Right lung (tissue), 2 donors: ENCODE measurements at regions not wholly inside any gene's neighbourhood (a gene's known extent, or its start where the extent isn't known, plus 50 kb on each side); places are given as distances from the start of the nearest gene placed in this dataset.
"Not testable (repeated sequence)": the region's sequence is repeated elsewhere in the genome, so short reads cannot be mapped to it uniquely, and the experiment has no call there.

ENCODE experiments used
- DNase-seq, 2 donors: peaks; one replicate each; pipeline ENCODE4 v3.0.0-alpha.2; 2013

DNA sequence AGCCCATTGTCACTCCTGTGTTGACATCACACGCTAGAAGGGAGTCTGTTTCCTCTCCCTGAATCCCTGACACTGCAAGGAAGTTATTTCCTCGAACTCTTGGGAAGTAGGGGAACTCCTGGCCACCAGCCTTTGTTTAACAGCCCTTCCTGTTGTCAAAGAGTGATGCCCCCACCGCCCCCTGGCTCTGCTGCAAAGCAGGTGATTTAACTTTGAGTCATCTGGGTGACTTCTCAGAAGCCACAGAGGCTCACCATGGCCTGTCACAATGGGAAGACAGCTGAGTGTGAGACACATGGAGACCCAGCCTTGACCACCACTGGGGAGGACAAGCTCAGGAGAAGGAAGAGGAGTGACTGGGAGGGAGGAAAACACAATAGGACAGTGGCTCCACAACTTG, 182.8 kb downstream of the PSMG1 start:
- no peak for DNase-seq

DNA sequence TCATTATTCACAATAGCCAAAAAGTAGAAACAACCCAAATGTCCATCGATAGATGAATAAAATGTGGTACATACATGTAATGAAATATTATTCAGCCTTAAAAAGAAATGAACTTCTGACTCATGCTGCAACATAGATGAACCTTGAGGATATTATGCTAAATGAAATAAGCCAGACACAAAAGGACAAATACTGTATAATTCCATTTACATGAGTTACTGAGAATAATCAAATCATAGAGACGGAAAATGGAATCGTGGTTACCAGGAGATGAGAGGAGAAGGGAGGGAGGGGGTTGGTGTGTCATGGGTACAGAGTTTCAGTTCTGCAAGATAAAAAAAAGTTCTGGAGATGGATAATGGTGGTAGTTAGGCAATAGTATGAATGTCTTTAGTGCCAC, 184.1 kb downstream of the PSMG1 start:
- no peak for DNase-seq

DNA sequence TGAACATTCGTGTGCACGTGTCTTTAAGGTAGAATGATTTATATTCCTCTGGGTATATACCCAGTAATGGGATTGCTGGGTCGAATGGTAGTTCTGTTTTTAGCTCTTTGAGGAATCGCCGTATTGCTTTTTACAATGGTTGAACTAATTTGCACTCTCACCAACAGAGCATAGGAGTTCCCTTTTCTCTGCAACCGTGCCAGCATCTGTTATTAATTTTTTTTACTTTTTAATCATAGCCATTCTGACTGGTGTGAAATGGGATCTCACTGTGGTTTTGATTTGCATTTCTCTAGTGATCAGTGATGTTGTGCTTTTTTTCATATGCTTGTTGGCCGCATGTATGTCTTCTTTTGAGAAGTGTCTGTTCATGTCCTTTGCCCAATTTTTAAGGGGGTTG, 185.0 kb downstream of the PSMG1 start:
- DNase-seq, result not testable (repeated sequence)

DNA sequence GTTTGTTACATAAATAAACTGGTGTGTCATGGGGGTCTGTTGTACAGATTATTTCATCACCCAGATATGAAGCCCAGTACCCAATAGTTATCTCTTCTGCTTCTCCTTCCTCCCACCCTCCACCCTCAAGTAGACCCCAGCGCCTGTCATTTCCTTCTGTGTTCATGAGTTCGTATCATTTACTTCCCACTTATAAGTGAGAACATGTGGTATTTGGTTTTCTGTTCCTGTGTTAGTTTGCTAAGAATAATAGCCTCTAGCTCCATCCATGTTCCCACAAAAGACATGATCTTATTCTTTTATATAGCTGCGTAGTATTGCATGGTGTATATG, 185.4 kb downstream of the PSMG1 start:
- not testable (repeated sequence) for DNase-seq

DNA sequence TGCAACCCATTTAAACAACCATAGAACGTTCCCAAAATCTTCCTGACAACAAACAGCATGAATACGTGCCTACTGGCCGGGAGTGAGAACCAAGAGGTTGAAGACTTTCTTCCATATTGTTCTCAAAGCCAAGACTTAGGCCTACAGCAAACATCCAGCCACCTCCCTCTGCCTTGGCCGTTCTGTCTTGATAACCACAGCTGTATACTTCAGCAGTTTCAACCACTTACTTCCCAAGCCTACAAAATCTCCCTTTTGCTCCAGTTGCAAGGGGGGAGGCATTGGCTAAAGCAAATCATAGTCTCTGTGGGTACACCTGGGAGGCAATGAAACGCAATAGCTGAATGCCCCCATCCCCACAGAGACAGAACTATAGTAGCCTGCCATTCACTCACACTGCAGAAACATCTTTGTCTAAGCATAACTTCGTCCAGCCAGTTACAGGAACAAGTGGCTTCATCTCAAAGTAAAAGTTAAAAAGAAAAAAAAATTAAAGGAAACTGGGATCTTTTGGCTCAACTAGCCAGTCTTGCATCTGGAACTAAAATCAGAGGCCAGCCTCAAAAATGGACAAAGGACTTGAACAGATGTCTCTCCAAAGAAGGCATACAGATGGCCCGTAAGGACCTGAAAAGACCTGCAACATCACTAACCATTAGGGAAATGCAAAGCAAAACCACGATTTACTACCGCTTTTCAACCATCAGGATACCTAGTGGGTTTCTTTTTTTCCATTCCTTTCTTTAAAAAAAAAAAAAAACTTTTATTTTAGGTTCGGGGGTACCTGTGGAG, 186.0 kb downstream of the PSMG1 start:
- no peak for DNase-seq

DNA sequence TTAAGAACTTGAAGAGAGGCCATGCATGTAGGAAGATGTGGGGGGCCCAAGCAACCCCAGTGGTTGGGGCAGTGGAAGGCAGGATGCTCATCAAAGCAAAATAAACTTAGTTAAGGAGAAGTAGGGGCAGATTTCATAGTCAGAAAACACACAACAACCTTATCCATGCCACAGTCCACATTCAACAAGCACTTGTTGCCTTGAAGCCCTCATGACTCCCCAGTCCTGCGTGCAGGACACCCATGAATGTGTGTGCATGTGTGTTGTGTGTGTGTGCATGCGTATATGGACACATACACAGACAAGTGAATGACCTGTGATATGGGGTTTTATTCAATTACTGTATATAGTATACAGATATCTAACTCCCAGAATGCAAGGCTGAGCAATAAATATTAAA, 186.9 kb downstream of the PSMG1 start:
- no peak for DNase-seq

DNA sequence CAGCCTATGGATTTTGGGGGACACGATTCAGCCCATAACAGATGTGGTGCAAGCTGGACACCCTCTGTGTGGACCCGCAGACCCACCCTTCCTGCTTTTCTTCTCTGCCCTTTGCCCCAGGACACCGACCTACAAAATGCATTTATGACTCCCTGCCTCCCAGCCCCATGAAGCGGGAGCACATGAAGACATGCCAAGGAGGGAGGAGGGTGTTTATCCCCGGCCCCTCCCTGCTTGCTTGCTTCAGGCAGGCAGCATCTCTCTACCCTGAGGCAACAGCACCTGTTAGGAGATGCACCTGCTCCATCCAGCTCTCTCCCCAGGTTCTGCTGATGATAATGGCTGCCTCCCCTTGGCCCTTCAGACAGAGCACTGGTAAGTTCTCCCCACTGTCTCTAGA, 187.5 kb downstream of the PSMG1 start:
- no peak for DNase-seq

DNA sequence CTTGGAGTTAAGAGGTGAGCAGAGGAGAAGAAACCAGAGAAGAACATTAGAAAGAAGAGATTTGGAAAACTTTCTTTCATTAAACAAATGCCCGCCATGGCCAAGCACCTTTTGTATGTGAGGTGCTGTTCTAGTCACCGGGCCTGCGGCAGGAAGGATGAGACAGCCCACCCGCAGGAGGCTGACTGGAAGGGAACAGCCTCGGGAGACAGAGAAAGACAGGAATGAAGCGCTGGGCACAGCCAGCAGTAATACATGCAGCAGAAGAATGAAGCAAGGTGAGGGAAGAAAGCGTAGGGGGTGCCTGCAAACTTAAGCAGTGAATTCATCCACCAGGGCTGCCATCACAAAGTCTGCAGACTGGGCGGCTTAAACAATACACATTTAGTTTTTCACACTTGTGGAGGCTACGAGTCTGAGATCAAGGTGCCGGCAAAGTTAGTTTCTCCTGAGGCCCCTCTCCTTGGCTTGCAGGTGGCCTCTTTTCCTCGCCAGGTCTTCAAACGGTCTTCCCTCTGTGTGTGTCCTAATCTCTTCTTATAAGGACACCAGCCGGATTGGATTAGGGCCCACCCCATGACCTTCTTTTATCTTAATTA, 188.1 kb downstream of the PSMG1 start:
- no peak for DNase-seq

DNA sequence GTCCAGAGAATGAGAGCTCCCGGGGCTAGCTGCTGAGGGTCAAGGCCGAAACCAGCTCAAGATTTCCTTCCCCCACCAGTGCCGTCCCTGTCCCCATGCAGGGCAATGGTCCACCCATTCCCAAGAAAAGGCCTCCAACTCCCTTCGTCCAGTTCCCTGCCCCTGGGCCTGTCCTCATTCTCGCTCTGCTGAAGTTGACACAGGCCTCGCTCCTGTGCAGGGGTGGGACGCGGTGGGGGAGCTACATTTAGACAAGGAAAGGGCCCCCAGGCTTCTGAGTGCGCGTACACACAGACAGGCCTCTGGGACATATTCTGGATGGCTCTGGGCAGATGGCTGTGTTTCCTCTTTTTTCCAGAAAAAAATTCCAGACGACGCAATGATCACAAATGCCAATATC, 188.3 kb downstream of the ETS2 start:
- DNase-seq, result no peak

DNA sequence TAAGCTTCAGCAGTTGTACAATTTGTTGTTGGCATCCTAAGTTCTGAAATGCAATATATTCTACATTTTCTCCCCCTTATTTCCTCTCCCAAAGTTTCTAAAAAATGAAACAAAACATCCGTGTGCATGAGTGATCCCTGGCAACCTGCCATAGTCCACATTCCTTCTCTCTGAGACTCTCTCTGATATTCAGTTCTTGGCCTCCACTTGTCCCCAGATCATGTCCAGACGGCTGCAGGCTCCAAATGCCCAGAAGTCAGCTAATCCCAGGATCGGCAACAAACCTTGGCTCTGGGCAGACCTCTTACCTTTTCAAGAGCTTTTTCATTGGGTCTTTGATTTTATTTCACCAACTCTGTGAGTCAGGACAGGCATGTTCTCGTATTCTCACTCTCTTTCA, 187.8 kb downstream of the ETS2 start:
- peak; percentile 83 to 88 for DNase-seq

DNA sequence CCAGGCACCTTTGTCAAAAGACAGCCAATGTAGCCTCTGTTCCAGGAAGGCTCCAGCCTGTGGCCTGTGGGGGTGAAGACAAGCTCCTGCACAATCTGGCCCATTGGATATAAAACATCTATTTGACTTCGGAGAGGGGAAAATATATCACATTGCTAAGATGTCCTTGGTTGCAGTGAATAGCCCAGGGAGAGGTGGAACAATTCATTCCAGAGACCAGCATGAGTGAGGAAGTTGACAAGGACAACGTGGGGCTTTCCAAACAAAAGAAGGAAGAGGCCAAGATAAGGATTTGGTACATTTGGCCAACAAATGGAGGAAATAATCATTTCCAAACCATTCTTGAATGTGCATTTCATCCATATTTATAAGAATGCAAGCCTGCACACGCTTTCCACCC, 187.0 kb downstream of the ETS2 start:
- no peak for DNase-seq

DNA sequence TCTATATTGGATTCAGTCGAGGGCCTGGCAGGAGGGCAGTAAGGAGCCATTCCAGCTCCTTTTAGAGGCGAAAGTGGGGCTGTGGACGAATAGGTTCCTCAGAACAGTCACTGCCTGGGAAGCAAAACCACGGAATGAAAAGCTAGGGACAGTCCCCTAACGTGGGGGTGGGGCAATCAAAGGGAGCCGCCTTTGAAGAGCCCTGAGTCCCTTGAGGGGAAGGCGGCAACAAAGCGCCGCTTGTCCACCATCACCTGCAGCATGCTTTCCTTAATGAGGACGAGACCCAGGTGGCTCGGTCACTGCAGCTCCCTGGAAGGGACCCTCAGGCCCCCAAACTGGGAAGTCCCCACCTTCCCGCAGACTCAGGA, 184.7 kb downstream of the ETS2 start:
- no peak for DNase-seq

DNA sequence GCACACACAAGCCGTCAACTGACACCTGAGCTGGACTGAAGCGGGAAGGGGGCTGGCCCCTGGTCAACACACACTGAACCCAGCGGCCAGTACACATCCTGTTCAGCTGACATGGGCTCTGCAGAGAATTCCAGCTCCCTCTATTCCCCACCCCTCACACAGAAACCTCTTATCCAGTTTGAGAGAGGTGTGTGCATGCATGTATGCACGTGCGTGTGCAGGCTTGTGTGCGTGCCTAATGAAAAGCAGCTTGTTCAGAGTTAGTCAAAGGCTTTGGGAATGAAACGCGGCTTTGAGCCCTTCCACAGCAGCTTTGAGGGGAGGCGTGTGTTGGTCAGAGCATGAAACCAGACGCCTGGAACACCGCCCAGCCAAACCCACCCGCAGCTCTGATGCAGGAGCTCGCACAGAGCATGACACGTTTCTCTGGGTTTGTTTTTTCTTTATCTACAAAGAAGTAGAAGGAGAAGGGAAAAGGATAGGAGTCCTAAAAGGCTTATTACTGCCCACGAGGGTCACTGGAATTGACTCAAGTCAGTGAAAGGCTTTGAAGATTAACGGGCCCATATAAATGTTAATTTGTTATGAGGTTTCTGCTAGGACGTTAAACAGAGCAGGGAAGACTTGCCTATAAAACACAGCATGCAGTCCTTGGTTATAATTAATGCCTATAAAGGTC, 184.2 kb downstream of the ETS2 start:
- DNase-seq, result peak; percentile 83 to 84

DNA sequence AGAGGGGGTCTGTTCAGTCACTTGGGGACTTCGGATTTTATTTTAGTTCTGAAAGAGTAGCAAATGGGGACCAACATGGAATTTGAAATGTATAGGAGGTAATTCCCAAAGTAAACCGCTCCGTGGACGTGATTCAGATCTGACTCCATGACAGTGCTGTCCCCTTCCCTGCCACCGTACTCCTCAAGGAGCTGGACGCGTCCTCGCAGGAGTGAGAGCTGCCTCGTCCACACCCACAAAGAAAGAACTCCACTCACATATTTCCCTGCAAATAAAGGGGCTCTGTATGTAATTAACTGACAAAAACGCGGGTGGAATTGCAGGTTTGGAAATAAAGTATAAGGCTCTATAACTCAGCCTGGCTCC, 183.6 kb downstream of the ETS2 start:
- no peak for DNase-seq

DNA sequence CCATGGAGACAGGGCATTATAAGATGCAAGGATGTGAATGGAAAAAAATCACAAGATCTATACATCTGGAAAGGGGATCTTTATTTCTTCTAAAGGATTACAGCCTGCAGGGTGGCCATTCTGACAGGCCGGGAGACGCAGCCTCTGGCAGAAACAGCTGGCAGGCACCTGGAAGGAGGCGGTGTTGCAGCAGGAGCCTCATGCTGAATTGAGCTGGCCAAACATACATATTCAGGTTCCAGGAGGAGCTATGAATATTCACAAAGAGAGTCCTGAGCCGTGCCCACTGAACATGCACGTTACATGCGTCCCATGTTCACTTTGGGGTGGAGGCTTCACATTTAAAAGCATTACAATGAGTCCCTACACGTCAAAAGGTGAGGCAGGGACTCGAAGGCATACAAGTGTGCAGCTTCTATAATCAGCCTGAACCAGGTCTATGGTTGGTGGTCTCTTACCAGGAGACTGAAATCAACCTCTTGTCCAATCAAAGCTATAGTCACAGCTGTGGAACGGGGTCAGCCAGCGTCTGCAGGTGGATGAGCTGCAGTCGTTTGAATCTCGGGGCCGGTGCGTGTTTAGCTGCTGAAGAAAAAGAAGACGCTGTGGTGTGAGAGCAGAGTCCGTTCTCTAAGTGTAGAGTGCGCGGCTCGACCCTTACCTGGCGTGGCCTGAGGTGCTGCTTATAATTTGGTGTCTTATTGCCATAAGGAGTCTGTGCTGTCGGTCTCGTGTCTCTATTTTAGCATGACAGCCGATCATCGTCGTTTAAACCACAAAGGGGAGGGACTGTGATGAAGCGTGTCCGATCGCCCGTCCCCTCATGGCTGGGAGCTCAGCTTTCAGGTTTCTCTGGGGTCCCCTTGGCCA, 183.0 kb downstream of the ETS2 start:
- DNase-seq, result no peak

DNA sequence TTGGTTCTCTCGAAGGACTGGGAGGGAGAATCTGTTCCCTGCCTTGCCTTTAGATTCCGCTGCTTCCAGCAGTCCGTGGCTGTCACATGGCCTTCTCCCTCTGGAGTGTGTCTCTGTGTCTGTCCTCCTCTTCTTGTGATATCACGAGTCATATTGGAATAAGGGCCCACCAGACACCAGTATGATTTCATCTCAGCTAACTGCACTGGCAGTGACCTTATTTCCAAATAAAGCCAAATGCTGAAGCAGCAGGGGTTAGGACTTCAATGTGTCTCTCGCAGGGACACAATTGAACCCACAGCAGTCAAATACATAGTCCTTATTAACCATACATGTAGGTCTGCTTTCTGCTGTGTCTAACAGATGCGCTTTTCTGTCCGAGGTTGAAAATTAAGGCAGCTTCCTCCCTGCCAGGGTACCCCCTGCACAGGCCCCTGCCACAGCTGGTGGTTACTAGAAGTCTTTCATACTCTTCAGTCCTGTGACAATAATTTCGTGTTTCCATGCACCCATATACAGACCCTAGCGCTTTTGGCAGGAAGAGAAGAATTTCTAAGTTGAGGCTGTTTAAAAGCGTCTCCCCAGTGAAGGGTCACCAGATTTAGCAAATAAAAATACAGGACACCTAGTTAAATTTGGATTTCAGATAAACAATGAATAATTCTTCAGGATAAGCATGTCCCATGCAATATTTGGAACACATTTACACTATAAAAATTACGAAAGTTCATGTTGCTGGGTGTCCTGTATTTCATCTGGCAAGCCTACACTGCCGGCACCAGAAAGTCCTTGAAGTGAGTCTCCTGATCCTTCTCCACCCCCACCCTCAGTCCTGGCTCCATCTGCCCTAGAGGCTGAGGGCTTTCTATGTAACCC, 182.1 kb downstream of the ETS2 start:
- DNase-seq, result peak; percentile 62 to 70

DNA sequence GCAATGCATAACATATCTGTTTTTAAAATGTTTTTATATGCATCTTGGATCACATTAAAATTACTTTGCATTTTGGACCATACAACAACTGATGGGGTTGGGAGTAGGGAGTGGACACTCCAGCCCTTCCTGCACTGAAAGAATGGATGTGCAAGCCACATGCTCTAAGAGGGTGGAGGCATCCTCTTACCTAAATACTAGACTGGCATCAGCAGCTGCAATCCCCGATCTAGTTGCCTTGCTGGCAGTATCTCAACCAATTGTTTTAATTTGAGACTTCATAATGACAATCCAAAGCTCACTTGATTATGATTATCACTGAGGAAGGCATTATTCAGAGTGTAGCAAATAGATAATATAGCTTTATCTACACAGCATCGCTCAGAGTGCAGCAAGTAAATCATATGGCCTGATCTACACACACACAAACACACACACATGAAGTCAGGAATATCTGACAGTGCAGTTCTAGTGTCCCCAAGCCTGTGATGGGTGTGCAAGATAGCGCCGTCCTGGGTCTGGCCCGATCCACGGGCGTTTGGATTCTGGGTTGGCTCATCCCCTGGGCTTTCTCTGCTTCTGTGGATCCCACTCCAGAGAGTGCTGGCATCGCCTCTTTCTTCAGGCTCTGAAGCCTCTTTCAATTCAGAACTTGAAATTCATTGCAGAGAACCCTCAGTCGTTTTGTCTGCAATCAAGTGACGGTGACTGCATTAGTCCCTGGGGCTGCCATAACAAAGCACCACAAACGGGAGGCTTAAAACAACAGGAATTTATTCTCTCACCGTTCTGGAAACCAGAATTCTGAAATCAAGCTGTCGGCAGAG, 181.3 kb downstream of the ETS2 start:
- no peak for DNase-seq

DNA sequence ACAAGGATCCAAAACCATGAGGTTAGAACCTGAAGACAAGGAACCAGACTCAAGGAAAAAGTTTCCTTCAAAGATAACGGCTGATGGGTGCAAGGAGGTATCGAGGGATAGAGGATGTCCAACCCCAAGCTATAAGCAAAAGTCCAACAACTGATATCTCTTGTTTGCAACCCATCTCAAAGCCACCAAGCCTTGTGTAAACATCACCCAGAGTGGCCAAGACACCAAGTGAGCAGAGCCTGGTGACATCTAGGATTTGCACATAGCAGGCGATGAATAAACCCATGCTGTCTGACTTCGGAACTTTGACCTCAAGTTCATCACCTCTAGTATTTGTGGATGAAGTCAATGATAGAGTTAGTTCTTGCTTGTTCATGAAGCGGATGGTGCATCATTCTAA, 180.7 kb downstream of the ETS2 start:
- DNase-seq, result no peak

DNA sequence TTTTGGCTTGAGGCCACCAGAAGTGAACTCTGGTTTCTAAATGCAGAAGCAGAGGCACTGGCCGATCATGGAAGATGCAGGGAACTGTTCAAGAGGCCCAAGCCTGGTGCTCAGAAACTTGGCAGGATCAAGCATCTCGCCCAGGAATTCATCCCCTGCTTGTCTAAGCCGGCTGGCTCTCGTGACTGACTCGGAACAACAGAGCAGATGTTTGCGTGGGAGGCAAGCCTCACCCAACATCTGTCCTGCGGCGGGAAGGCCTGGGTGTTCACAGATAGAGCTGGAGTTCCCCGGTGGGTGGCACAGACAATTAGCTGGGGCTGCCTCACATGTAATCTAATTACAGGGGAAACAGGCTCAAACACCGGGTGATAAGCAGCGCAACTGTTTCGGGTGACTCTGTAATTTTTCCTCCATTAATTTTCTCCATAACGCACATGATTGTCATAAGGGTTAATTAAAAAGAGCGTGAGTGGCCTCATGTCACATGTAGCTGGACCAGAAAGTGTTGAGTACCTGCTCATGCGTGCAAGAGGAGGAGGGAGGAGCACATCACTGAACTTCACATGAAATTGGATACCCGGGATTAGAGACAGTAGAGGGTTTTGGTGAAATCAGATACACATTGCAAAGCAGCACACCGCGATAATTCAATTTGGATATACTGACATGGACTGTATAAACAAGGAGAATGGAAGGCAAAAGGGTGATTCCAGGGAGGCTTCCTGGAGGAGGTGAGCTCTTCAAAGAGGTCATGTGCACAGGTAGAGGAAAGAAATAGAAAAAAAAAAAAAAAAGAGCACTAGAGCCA, 180.0 kb downstream of the ETS2 start:
- DNase-seq, result peak; percentile 68 to 69
